SHP77 treated with DMSO at 0.1 percent for 48 hours (cell line): ENCODE measurements at regions not wholly inside any gene's neighbourhood (a gene's known extent, or its start where the extent isn't known, plus 50 kb on each side); places are given as distances from the start of the nearest gene placed in this dataset.

ENCODE experiments used
- DNase-seq: peaks from one replicate; lab custom pipeline; 2025; lab: John Stamatoyannopoulos, UW

- no peak for DNase-seq
These were observed 514.1 kb upstream of the LARGE1 start for GRCh38 chr22:34434371-34434770.

- DNase-seq: no peak
These were observed 516.9 kb upstream of the LARGE1 start for GRCh38 chr22:34437140-34437539.

- DNase-seq: no peak
These were observed 534.3 kb upstream of the LARGE1 start for GRCh38 chr22:34454598-34454997.

GRCh38 chr22:34462795-34463194 lies 542.5 kb upstream of the LARGE1 start:
- no peak for DNase-seq

- DNase-seq: no peak
These were observed 555.6 kb upstream of the LARGE1 start for GRCh38 chr22:34475886-34476285.

GRCh38 chr22:34476762-34477161 lies 556.5 kb upstream of the LARGE1 start:
- no peak for DNase-seq

GRCh38 chr22:34481090-34481489 lies 560.8 kb upstream of the LARGE1 start:
- DNase-seq: no peak

GRCh38 chr22:34486381-34486780 lies 566.1 kb upstream of the LARGE1 start:
- no peak for DNase-seq

- DNase-seq: no peak
These were observed 569.6 kb upstream of the LARGE1 start for GRCh38 chr22:34489861-34490260.

- no peak for DNase-seq
These were observed 570.6 kb upstream of the LARGE1 start for GRCh38 chr22:34490886-34491285.

- DNase-seq: no peak
These were observed 572.5 kb upstream of the ISX start for GRCh38 chr22:34493486-34493885.

GRCh38 chr22:34501366-34501965 lies 564.5 kb upstream of the ISX start:
- DNase-seq: no peak

GRCh38 chr22:34502821-34503220 lies 563.1 kb upstream of the ISX start:
- DNase-seq: no peak

GRCh38 chr22:34508797-34509196 lies 557.2 kb upstream of the ISX start:
- DNase-seq: no peak

- DNase-seq: no peak
These were observed 539.3 kb upstream of the ISX start for GRCh38 chr22:34526681-34527080.

GRCh38 chr22:34534101-34534500 lies 531.9 kb upstream of the ISX start:
- no peak for DNase-seq

GRCh38 chr22:34567367-34567766 lies 498.6 kb upstream of the ISX start:
- DNase-seq: no peak

- DNase-seq: no peak
These were observed 495.6 kb upstream of the ISX start for GRCh38 chr22:34570408-34570807.

- no peak for DNase-seq
These were observed 486.4 kb upstream of the ISX start for GRCh38 chr22:34579519-34579918.

- no peak for DNase-seq
These were observed 478.3 kb upstream of the ISX start for GRCh38 chr22:34587357-34588356.

- no peak for DNase-seq
These were observed 476.9 kb upstream of the ISX start for GRCh38 chr22:34588871-34589545.

GRCh38 chr22:34592123-34592740 lies 473.7 kb upstream of the ISX start:
- no peak for DNase-seq
